Testis (tissue), 2 donors: ENCODE measurements at regions not wholly inside any gene's neighbourhood (a gene's known extent, or its start where the extent isn't known, plus 50 kb on each side); places are given as distances from the start of the nearest gene placed in this dataset.

Experiments
- DNase-seq: peaks from one replicate; pipeline ENCODE4 v3.0.0-alpha.2; 2019
- H3K27ac ChIP-seq, 2 donors: fragments of 200-600 bp; sonication (generic); one replicate each; pipeline ENCODE4 v1.5.1; 2019
- H3K27me3 ChIP-seq: fragments of 200-600 bp; sonication (generic); one replicate; pipeline ENCODE4 v1.5.1; 2019
- H3K36me3 ChIP-seq: fragments of 200-600 bp; sonication (generic); one replicate; pipeline ENCODE4 v1.5.1; 2017; ENCODE audit warnings: low read depth; ENCODE audit errors: missing control alignments
- H3K4me1 ChIP-seq: fragments of 200-600 bp; sonication (generic); one replicate; pipeline ENCODE4 v1.5.1; 2019
- H3K4me3 ChIP-seq, 2 donors: fragments of 200-600 bp; sonication (generic); one replicate each; pipeline ENCODE4 v1.5.1; 2017 to 2019
- H3K9me3 ChIP-seq: fragments of 200-600 bp; sonication (generic); one replicate; pipeline ENCODE4 v1.5.1; 2017
- POLR2A ChIP-seq: fragments of 450-650 bp; IDR thresholded peaks from one replicate; pipeline ENCODE4 v1.6.1; 2017; ENCODE audit warnings: antibody characterized with exemption, mild to moderate bottlenecking, moderate library complexity
- WGBS, 2 donors: methylation state at CpG; one replicate each; pipeline ENCODE4 v1.1.5; 2018; 5-methylcytosine and 5-hydroxymethylcytosine counted together
- intact Hi-C: fragments of 100-400 bp; cut with DNase I; formaldehyde crosslinking; loops from one replicate; pipeline ENCODE4 v1.15.1; 2023; ENCODE audit warnings: low total_unique reads
- TF ChIP-seq, protein P1 (sequence below), 3 experiments: fragments of 450-650 bp in 2 of 3; fragments of 200-600 bp in 1 of 3; sonication (generic) in 1 of 3; IDR thresholded peaks; one replicate each; pipeline ENCODE4 v1.5.1; 2016 to 2019; ENCODE audit warnings: antibody characterized with exemption in 3 of 3, mild to moderate bottlenecking in 2 of 3, moderate library complexity in 1 of 3

DNA sequence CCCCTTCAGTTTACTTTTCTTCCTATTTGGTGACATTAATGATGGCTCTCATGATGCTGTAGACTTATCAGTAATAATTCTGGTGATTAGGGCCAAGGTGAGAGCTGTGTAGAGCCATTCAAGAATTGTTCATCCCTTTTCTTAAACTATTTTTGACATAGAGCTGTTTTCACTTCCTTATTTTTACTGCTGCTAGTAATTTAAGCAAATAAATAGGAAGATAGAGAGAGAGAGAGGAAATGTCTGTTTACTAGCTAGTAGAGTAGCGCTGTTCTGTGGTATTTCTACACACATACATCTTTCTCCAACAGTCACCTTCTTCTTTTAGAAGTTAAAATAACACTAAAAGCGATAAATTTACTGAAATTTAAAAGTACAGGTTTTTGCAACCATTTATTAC, 678.0 kb upstream of the ZP4 start:
- H3K27ac ChIP-seq, result no peak overlapping the region
- no peaks in the 10 kb centered on the region for H3K27me3 ChIP-seq
- no peak for DNase-seq
- TF ChIP-seq, protein P1, sequence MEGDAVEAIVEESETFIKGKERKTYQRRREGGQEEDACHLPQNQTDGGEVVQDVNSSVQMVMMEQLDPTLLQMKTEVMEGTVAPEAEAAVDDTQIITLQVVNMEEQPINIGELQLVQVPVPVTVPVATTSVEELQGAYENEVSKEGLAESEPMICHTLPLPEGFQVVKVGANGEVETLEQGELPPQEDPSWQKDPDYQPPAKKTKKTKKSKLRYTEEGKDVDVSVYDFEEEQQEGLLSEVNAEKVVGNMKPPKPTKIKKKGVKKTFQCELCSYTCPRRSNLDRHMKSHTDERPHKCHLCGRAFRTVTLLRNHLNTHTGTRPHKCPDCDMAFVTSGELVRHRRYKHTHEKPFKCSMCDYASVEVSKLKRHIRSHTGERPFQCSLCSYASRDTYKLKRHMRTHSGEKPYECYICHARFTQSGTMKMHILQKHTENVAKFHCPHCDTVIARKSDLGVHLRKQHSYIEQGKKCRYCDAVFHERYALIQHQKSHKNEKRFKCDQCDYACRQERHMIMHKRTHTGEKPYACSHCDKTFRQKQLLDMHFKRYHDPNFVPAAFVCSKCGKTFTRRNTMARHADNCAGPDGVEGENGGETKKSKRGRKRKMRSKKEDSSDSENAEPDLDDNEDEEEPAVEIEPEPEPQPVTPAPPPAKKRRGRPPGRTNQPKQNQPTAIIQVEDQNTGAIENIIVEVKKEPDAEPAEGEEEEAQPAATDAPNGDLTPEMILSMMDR (IDR thresholded peaks at IDR 0.05), result no peak
- no peak for TF ChIP-seq POLR2A
- 65 to 83% methylated on average over 2 of the region's 2 CpGs for WGBS, 2 donors
- H3K9me3 ChIP-seq, result no peaks in the 10 kb centered on the region
- intact Hi-C loops, result no loop called here
- H3K36me3 ChIP-seq, result no peaks in the 10 kb centered on the region
- no peak overlapping the region for H3K4me3 ChIP-seq
- no peaks in the 10 kb centered on the region for H3K4me1 ChIP-seq

DNA sequence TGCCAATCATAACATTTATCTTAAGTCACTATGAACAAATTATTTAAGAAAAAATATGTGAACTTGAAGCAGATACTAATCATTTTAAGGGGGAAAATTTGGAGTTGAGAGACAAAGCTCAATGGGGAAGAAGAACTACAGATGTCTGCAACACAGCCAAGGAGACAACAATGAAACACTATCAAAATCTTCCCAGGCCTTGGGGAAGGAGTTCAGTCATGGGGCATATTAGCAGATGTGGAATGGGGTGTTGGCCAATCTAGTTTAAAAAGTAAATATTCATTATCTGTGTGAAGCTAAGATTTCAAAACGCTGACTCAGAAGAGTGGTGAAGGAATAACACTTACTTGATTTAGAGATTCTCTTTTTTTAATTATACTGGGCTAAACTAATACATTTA, 671.6 kb upstream of the ZP4 start:
- intact Hi-C loops, result no loop called here
- no peaks in the 10 kb centered on the region for H3K9me3 ChIP-seq
- no peak for TF ChIP-seq POLR2A
- TF ChIP-seq, protein P1 (IDR thresholded peaks at IDR 0.05), result no peak
- no peaks in the 10 kb centered on the region for H3K27me3 ChIP-seq
- H3K4me1 ChIP-seq, result no peaks in the 10 kb centered on the region
- WGBS, 2 donors, result 29% methylated on average over 1 of the region's 1 CpG
- H3K36me3 ChIP-seq, result no peaks in the 10 kb centered on the region
- no peak for DNase-seq
- no peak overlapping the region for H3K27ac ChIP-seq
- H3K4me3 ChIP-seq, result no peak overlapping the region

DNA sequence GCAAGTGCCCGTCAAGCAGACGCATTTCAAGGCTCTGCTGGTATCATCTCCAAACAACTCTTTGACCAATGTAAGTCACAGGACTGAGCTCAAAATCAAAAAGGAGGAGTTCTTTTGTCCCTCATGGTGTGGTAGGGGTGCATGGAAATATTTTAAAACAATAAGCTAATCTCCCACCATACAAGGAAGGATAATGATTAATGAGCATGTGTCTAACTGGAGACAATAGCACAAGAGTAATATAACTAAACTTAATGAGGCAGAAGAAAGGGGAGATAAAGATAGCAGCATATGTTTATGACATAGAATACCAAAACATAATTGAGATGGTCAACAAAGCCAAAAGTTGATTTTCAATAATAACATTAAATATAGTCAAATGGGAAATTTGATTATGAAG, 668.0 kb upstream of the ZP4 start:
- Histone ChIP-seq H3K36me3 (no peaks in the 10 kb centered on the region), H3K4me1 (no peaks in the 10 kb centered on the region), H3K4me3 (no peak overlapping the region), H3K9me3 (no peaks in the 10 kb centered on the region), H3K27me3 (no peaks in the 10 kb centered on the region), H3K27ac (no peak overlapping the region)
- no peak for TF ChIP-seq POLR2A
- TF ChIP-seq, protein P1 (IDR thresholded peaks at IDR 0.05), result no peak
- no peak for DNase-seq
- 89 to 91% methylated on average over 2 of the region's 2 CpGs for WGBS, 2 donors
- intact Hi-C loops, result no loop called here

DNA sequence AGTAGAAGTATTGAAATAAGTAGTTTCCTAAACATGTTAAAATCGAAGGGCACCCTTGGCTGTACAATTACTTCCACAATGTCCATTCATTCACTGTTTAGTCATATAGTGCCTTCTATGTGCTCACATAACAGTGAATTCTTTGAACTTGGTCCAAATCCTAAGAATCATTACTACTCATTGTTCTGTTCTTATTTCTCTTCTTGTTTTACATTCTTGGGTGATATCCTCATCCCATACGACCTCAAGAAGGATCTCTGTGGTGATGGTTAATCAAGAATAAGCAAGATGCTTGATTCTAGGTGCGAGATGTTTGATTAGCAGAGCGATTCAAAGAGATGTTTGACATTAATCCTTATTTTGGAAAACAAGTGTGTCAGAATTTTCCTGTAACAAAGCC, 667.4 kb upstream of the ZP4 start:
- no peaks in the 10 kb centered on the region for H3K4me1 ChIP-seq
- intact Hi-C loops, result no loop called here
- H3K27me3 ChIP-seq, result no peaks in the 10 kb centered on the region
- H3K36me3 ChIP-seq, result no peaks in the 10 kb centered on the region
- no peak overlapping the region for H3K27ac ChIP-seq
- no peak for DNase-seq
- TF ChIP-seq, protein P1 (IDR thresholded peaks at IDR 0.05), result no peak
- no peak for TF ChIP-seq POLR2A
- H3K9me3 ChIP-seq, result no peaks in the 10 kb centered on the region
- no peak overlapping the region for H3K4me3 ChIP-seq
- 71 to 81% methylated on average over 4 of the region's 4 CpGs for WGBS, 2 donors

DNA sequence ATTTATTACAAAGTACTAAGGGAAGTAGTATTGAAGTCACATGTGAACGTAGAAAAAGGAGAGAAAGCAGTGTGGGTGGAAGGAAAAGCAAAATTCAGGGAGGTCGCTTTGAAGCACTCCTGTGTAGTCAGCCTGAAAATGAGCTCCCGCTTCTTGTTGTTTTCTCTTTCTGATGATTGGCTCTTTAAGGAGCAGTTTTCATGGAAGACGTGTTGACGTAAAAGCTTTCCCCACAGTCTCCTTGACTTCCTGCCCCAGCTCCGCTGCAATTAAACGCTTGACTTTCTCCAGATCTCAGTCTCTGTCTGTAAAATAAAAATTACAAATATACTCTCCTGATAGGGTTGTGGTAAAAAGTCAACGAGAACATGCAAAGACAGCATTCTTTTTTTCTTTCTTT, 661.5 kb upstream of the ZP4 start:
- no peaks in the 10 kb centered on the region for H3K4me1 ChIP-seq
- no peaks in the 10 kb centered on the region for H3K9me3 ChIP-seq
- no peaks in the 10 kb centered on the region for H3K27me3 ChIP-seq
- whole genome bisulfite sequencing, 2 donors, result 41 to 58% methylated on average over 8 of the region's 8 CpGs
- H3K4me3 ChIP-seq, result no peak overlapping the region
- H3K36me3 ChIP-seq, result no peaks in the 10 kb centered on the region
- no peak for DNase-seq
- intact Hi-C loops, result no loop called here
- no peak overlapping the region for H3K27ac ChIP-seq
- TF ChIP-seq, protein P1 (IDR thresholded peaks at IDR 0.05), result no peak
- TF ChIP-seq POLR2A, result no peak
